ENCODE measurements at regions not wholly inside any gene's neighbourhood (a gene's known extent, or its start where the extent isn't known, plus 50 kb on each side); places are given as distances from the start of the nearest gene placed in this dataset.
A peak's percentile ranks its signal among the peaks of the same experiment; 100 is the strongest.

DNA sequence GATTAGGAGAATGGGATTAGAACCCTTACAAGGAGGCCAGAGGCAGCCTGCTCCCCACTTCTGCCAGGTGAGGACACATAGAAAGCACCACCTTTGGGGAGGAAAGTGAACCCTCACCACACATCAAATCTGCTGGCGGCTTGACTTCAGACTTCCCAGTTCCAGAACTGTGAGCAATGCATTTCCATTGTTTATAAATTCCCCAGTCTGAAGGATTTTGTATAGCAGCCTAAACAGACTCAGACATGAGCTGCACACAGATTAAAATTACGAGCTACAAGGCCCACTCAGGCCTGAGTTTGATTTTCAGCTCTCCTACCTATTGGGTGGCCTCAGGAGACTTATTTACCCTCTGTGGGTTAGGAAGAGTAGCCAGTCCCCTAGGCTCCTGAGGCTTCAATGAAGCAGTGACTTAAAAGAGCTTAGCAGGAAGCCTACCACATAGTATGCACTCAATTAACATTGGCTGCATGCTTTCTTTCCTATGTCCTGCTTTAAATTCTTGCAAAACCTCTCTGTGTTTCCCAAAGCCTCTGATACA, 350.7 kb upstream of the ZMIZ1 start:
- Histone ChIP-seq H3K36me3 (ENCODE audit: control insufficient read depth, insufficient read depth, low read length) (no peaks in the 10 kb centered on the region), H3K9ac (ENCODE audit: insufficient read depth, low read length) (no peak overlapping the region), H3K9me3 (ENCODE audit: control insufficient read depth, insufficient read depth, low read depth, low read length) (no peaks in the 10 kb centered on the region), H4K20me1 (ENCODE audit: control insufficient read depth, extremely low read depth, insufficient read depth, low read length) (no peaks in the 10 kb centered on the region), H3K4me3 (replicated peaks in 1 of 4; ENCODE audit: control extremely low read depth in 1 of 4, insufficient read depth in 1 of 4, low read depth in 3 of 4, low read length in 4 of 4) (no peak overlapping the region), H2AFZ (ENCODE audit: low read length) (no peak overlapping the region), H3K4me1 (ENCODE audit: control insufficient read depth, extremely low read depth, insufficient read depth, low read length) (no peaks in the 10 kb centered on the region), H3K4me2 (ENCODE audit: extremely low read depth, insufficient read depth, low read length) (no peak overlapping the region), H3K27me3 (ENCODE audit: control insufficient read depth, insufficient read depth, low read length) (no peaks in the 10 kb centered on the region), H3K27ac (ENCODE audit: insufficient read depth, low read length) (no peak overlapping the region), H3K79me2 (ENCODE audit: control insufficient read depth, insufficient read depth, low read length) (no peaks in the 10 kb centered on the region)
- peak in 1 of 2 donors; percentile 41 for DNase-seq (ENCODE audit: low read depth in 2 of 2)
- no peak for TF ChIP-seq EZH2 (IDR thresholded peaks at IDR 0.05; ENCODE audit: low read length, missing control alignments)
- TF ChIP-seq, protein P1, sequence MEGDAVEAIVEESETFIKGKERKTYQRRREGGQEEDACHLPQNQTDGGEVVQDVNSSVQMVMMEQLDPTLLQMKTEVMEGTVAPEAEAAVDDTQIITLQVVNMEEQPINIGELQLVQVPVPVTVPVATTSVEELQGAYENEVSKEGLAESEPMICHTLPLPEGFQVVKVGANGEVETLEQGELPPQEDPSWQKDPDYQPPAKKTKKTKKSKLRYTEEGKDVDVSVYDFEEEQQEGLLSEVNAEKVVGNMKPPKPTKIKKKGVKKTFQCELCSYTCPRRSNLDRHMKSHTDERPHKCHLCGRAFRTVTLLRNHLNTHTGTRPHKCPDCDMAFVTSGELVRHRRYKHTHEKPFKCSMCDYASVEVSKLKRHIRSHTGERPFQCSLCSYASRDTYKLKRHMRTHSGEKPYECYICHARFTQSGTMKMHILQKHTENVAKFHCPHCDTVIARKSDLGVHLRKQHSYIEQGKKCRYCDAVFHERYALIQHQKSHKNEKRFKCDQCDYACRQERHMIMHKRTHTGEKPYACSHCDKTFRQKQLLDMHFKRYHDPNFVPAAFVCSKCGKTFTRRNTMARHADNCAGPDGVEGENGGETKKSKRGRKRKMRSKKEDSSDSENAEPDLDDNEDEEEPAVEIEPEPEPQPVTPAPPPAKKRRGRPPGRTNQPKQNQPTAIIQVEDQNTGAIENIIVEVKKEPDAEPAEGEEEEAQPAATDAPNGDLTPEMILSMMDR (conservative IDR thresholded peaks at IDR 0.05 in 1 of 2, IDR thresholded peaks at IDR 0.05 in 1 of 2; ENCODE audit: low read depth in 1 of 2, low read length in 2 of 2) = no peak

DNA sequence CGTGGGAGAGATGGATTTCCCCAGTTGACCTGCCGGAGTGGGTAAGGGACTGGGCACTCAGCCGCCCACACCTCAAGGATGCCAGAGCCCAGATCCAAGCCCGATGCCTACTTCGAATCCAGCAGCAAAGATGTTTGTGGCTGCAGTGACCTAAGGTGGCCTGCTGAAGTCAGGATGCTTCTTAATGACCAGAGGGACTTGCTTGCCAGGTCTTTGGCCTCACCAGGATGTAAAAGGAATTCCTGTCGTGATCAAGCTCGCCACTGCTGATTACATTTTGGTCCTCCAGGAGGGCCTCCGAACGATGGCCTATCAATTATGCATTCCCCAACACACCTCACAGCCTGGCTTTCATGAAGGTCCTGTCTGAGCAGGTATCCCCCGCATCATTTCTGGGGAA, 349.5 kb upstream of the ZMIZ1 start:
- H3K27me3 ChIP-seq (ENCODE audit: control insufficient read depth, insufficient read depth, low read length) = peaks cover 2% of the 10 kb centered on the region
- H2AFZ ChIP-seq (ENCODE audit: low read length) = no peak overlapping the region
- no peaks in the 10 kb centered on the region for H3K9me3 ChIP-seq (ENCODE audit: control insufficient read depth, insufficient read depth, low read depth, low read length)
- H4K20me1 ChIP-seq (ENCODE audit: control insufficient read depth, extremely low read depth, insufficient read depth, low read length) = no peaks in the 10 kb centered on the region
- no peaks in the 10 kb centered on the region for H3K4me1 ChIP-seq (ENCODE audit: control insufficient read depth, extremely low read depth, insufficient read depth, low read length)
- no peak for DNase-seq (ENCODE audit: low read depth in 2 of 2)
- H3K4me2 ChIP-seq (ENCODE audit: extremely low read depth, insufficient read depth, low read length) = no peak overlapping the region
- H3K27ac ChIP-seq (ENCODE audit: insufficient read depth, low read length) = no peak overlapping the region
- no peaks in the 10 kb centered on the region for H3K36me3 ChIP-seq (ENCODE audit: control insufficient read depth, insufficient read depth, low read length)
- H3K4me3 ChIP-seq (replicated peaks in 1 of 4; ENCODE audit: control extremely low read depth in 1 of 4, insufficient read depth in 1 of 4, low read depth in 3 of 4, low read length in 4 of 4) = no peak overlapping the region
- TF ChIP-seq, protein P1 (conservative IDR thresholded peaks at IDR 0.05 in 1 of 2, IDR thresholded peaks at IDR 0.05 in 1 of 2; ENCODE audit: low read depth in 1 of 2, low read length in 2 of 2) = no peak
- TF ChIP-seq EZH2 (IDR thresholded peaks at IDR 0.05; ENCODE audit: low read length, missing control alignments) = no peak
- no peak overlapping the region for H3K9ac ChIP-seq (ENCODE audit: insufficient read depth, low read length)
- H3K79me2 ChIP-seq (ENCODE audit: control insufficient read depth, insufficient read depth, low read length) = no peaks in the 10 kb centered on the region

DNA sequence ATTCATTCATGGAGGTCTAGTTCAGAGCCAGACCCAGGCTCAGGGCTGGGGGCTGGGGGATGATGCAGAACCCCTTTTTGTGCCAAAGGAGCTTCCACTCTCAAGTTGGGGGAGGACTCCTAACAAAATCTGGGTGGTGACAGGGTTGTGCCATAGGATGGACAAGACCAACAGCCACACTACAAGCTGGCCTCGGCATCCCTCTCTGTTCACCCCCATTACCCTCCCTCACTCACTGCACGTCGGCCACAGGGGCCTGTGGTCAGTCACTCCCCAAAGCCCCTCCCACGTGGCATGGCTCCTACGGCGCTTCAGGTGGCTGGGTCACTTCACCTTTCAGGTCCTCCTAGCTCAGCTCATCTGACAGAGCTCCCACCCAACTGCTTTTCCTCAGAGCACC, 348.7 kb upstream of the ZMIZ1 start:
- no peaks in the 10 kb centered on the region for H3K4me1 ChIP-seq (ENCODE audit: control insufficient read depth, extremely low read depth, insufficient read depth, low read length)
- H2AFZ ChIP-seq (ENCODE audit: low read length) = no peak overlapping the region
- H4K20me1 ChIP-seq (ENCODE audit: control insufficient read depth, extremely low read depth, insufficient read depth, low read length) = no peaks in the 10 kb centered on the region
- H3K4me2 ChIP-seq (ENCODE audit: extremely low read depth, insufficient read depth, low read length) = no peak overlapping the region
- no peaks in the 10 kb centered on the region for H3K79me2 ChIP-seq (ENCODE audit: control insufficient read depth, insufficient read depth, low read length)
- H3K36me3 ChIP-seq (ENCODE audit: control insufficient read depth, insufficient read depth, low read length) = no peaks in the 10 kb centered on the region
- DNase-seq (ENCODE audit: low read depth in 2 of 2) = no peak
- H3K27ac ChIP-seq (ENCODE audit: insufficient read depth, low read length) = no peak overlapping the region
- TF ChIP-seq, protein P1 (conservative IDR thresholded peaks at IDR 0.05 in 1 of 2, IDR thresholded peaks at IDR 0.05 in 1 of 2; ENCODE audit: low read depth in 1 of 2, low read length in 2 of 2) = no peak
- TF ChIP-seq EZH2 (IDR thresholded peaks at IDR 0.05; ENCODE audit: low read length, missing control alignments) = no peak
- no peak overlapping the region for H3K9ac ChIP-seq (ENCODE audit: insufficient read depth, low read length)
- H3K4me3 ChIP-seq (replicated peaks in 1 of 4; ENCODE audit: control extremely low read depth in 1 of 4, insufficient read depth in 1 of 4, low read depth in 3 of 4, low read length in 4 of 4) = no peak overlapping the region
- no peaks in the 10 kb centered on the region for H3K9me3 ChIP-seq (ENCODE audit: control insufficient read depth, insufficient read depth, low read depth, low read length)
- H3K27me3 ChIP-seq (ENCODE audit: control insufficient read depth, insufficient read depth, low read length) = peaks cover 2% of the 10 kb centered on the region
